ENCODE measurements at regions not wholly inside any gene's neighbourhood (a gene's known extent, or its start where the extent isn't known, plus 50 kb on each side); places are given as distances from the start of the nearest gene placed in this dataset.
"Not testable (repeated sequence)": the region's sequence is repeated elsewhere in the genome, so short reads cannot be mapped to it uniquely, and the experiment has no call there.

DNA sequence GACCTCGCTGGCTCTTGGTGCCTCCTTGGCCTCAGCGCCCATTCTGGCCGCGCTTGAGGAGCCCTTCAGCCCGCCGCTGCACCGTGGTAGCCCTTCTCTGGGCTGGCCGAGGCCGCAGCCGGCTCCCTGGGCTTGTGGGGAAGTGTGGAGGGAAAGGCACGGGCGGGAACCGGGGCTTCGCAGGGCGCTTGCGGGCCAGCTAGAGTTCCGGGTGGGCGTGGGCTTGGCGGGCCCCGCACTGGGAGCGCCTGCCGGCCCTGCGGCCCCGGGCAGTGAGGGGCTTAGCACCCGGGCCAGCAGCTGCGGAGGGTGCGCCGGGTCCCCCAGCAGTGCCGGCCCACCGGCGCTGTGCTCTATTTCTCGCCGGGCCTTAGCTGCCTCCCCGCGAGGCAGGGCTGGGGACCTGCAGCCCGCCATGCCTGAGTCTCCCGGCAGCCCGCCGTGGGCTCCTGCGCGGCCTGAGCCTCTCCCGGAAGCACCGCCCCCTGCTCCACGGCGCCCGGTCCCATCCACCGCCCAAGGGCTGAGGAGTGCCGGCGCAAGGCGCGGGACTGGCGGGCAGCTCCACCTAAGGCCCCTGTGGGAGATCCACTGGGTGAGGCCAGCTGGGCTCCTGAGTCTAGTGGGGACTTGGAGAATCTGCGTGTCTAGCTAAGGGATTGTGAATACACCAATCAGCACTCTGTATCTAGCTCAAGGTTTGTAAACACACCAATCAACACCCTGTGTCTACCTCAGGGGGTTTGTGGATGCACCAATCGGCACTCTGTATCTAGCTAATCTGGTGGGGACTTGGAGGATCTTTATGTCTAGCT, 141.1 kb downstream of the SLCO4C1 start:
- H3K4me3 Mint-ChIP-seq; H3K9me3 Mint-ChIP-seq; H3K36me3 Mint-ChIP-seq (ENCODE audit: low read depth); H3K4me1 Mint-ChIP-seq; DNase-seq (ENCODE audit: low read depth, low spot score); H3K27ac Mint-ChIP-seq (ENCODE audit: unreplicated experiment); H3K27me3 Mint-ChIP-seq (ENCODE audit: low read depth): not testable (repeated sequence)

DNA sequence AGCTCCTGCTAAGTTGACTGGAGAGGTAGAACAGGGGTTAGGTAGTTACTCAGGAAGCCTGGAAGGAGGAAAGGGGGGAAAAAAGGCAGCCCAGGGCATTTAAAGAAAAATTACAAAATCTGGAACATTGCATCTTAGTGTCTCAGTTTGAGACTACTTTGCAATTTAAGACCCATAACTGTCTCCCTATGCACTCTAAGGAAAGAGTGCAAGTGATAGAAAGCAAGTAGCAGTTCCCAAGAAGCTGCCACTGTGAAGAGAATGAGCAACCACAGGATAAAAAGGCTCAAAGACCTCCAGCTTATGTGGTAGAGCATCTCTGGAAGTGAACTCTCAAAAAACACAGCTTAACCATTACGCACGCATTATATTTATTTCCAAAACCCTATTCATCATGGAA, 141.8 kb downstream of the SLCO4C1 start:
- no peaks in the 10 kb centered on the region for H3K36me3 Mint-ChIP-seq (ENCODE audit: low read depth)
- H3K27me3 Mint-ChIP-seq (ENCODE audit: low read depth) = no peaks in the 10 kb centered on the region
- H3K27ac Mint-ChIP-seq (ENCODE audit: unreplicated experiment) = no peak overlapping the region
- H3K9me3 Mint-ChIP-seq = peaks cover 8% of the 10 kb centered on the region
- TF ChIP-seq, protein P1, sequence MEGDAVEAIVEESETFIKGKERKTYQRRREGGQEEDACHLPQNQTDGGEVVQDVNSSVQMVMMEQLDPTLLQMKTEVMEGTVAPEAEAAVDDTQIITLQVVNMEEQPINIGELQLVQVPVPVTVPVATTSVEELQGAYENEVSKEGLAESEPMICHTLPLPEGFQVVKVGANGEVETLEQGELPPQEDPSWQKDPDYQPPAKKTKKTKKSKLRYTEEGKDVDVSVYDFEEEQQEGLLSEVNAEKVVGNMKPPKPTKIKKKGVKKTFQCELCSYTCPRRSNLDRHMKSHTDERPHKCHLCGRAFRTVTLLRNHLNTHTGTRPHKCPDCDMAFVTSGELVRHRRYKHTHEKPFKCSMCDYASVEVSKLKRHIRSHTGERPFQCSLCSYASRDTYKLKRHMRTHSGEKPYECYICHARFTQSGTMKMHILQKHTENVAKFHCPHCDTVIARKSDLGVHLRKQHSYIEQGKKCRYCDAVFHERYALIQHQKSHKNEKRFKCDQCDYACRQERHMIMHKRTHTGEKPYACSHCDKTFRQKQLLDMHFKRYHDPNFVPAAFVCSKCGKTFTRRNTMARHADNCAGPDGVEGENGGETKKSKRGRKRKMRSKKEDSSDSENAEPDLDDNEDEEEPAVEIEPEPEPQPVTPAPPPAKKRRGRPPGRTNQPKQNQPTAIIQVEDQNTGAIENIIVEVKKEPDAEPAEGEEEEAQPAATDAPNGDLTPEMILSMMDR (conservative IDR thresholded peaks at IDR 0.05) = no peak
- H3K4me1 Mint-ChIP-seq = peaks cover 6% of the 10 kb centered on the region
- H3K4me3 Mint-ChIP-seq = no peak overlapping the region
- DNase-seq (ENCODE audit: low read depth, low spot score) = no peak

DNA sequence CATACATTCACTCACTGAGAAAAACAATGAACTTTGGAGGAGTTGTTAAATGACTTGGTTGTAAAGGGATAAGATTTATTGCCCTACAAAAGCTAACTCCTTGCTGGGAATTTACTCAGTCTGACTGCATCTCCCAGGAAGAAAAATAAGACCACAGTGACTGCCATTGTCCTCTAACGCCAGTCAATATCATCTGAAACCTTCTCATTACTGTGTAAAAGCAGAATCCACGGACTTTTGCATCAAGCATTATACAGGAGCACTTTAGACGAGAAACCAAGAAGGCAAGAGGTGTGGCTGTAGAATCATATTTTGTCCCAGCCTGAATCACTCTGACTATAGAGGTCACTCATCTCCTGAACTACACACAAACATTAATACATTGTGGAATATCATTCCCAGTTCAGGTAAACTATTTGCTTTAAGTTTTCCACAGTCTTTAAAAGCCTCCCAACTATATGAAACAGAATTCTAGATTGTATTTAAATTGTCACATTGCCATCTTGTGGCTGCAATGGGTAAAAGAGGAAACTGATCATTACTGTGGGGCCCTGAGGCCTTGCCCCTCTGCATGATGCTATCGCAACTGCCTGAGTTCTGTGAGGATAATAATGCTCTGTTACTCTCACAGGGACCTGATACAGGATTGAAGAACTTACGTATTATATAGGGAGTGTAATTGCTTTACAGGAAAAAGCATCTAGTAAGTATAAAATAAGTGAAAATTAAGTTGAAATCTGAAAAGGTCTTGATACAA, 142.9 kb downstream of the SLCO4C1 start:
- H3K9me3 Mint-ChIP-seq = peaks cover 8% of the 10 kb centered on the region
- H3K36me3 Mint-ChIP-seq (ENCODE audit: low read depth) = no peaks in the 10 kb centered on the region
- peaks cover 6% of the 10 kb centered on the region for H3K4me1 Mint-ChIP-seq
- peak; percentile 16 for DNase-seq (ENCODE audit: low read depth, low spot score)
- no peak overlapping the region for H3K4me3 Mint-ChIP-seq
- no peak overlapping the region for H3K27ac Mint-ChIP-seq (ENCODE audit: unreplicated experiment)
- TF ChIP-seq, protein P1 (conservative IDR thresholded peaks at IDR 0.05) = peak; percentile 80
- no peaks in the 10 kb centered on the region for H3K27me3 Mint-ChIP-seq (ENCODE audit: low read depth)

DNA sequence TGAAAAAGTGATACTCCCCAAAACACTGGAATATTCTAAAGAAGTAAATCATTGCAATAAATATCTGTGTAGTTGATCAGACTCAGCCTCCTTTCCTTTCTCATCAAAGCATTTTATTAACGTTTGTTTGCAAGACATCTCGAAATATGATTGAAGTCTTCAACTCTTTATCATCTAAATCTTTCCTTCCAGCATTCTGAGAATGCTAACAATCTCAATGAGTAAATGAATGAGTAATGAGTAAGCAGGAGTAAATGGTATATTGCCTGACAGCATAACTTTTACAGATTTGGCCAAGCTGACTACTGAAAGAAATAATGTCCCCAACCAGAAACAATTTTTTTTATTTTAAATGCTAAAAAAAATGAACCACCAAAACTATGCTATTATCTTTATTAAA, 157.1 kb downstream of the SLCO4C1 start:
- H3K27ac Mint-ChIP-seq (ENCODE audit: unreplicated experiment) = no peak overlapping the region
- H3K4me1 Mint-ChIP-seq = no peaks in the 10 kb centered on the region
- TF ChIP-seq, protein P1 (conservative IDR thresholded peaks at IDR 0.05) = no peak
- H3K4me3 Mint-ChIP-seq = no peak overlapping the region
- H3K9me3 Mint-ChIP-seq = no peaks in the 10 kb centered on the region
- H3K36me3 Mint-ChIP-seq (ENCODE audit: low read depth) = no peaks in the 10 kb centered on the region
- no peak for DNase-seq (ENCODE audit: low read depth, low spot score)
- H3K27me3 Mint-ChIP-seq (ENCODE audit: low read depth) = no peaks in the 10 kb centered on the region

DNA sequence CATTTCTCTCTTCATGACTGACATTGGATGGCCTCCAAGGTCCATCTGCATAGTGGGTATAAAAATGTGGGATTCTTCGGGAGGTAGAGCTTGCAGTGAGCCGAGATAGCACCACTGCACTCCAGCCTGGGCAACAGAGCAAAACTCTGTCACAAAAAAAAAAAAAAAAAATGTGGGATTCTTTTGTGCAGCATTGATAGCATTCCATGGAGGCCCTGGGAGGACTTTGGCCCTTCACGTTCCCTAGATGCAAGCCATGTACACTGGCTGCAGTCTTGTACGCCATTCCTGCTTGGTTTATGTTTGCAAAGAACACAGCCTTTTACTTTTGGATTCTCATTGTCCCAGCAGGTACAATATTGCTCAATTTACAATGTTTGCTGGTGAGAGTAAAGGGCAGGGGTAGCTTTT, 157.8 kb downstream of the SLCO4C1 start:
- H3K36me3 Mint-ChIP-seq (ENCODE audit: low read depth) = no peaks in the 10 kb centered on the region
- no peak overlapping the region for H3K27ac Mint-ChIP-seq (ENCODE audit: unreplicated experiment)
- H3K4me3 Mint-ChIP-seq = no peak overlapping the region
- no peaks in the 10 kb centered on the region for H3K9me3 Mint-ChIP-seq
- TF ChIP-seq, protein P1 (conservative IDR thresholded peaks at IDR 0.05) = no peak
- no peaks in the 10 kb centered on the region for H3K4me1 Mint-ChIP-seq
- DNase-seq (ENCODE audit: low read depth, low spot score) = no peak
- H3K27me3 Mint-ChIP-seq (ENCODE audit: low read depth) = no peaks in the 10 kb centered on the region

DNA sequence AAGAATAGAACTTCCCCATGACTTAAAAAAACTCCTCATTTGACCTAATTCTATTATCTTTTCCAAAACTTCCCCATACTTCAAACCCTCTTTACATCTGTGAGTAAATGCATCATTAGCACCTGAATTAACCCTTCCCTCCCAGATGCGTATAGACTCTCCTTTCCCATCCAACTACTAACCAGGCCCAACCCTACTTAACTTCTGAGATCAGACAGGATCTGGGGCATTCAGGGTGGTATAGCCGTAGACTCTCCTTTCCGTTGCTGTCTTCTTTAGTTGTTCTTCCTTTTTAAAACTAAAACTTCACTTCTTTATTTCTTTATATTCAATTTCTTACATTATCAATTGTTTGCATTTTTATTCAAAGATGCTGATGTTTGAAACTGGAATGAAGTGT, 165.2 kb downstream of the SLCO4C1 start:
- Mint-ChIP-seq H3K36me3 (ENCODE audit: low read depth) (peaks cover 2% of the 10 kb centered on the region), H3K27ac (ENCODE audit: unreplicated experiment) (no peak overlapping the region)

More for the DNA sequence above, 165.2 kb downstream of the SLCO4C1 start:
- Mint-ChIP-seq H3K4me1 (no peaks in the 10 kb centered on the region), H3K9me3 (peaks cover 3% of the 10 kb centered on the region), H3K27me3 (ENCODE audit: low read depth) (no peaks in the 10 kb centered on the region), H3K4me3 (no peak overlapping the region)
- no peak for DNase-seq (ENCODE audit: low read depth, low spot score)
- TF ChIP-seq, protein P1 (conservative IDR thresholded peaks at IDR 0.05) = no peak
